ENCODE measurements at regions not wholly inside any gene's neighbourhood (a gene's known extent, or its start where the extent isn't known, plus 50 kb on each side); places are given as distances from the start of the nearest gene placed in this dataset.
A peak's percentile ranks its signal among the peaks of the same experiment; 100 is the strongest.

DNA sequence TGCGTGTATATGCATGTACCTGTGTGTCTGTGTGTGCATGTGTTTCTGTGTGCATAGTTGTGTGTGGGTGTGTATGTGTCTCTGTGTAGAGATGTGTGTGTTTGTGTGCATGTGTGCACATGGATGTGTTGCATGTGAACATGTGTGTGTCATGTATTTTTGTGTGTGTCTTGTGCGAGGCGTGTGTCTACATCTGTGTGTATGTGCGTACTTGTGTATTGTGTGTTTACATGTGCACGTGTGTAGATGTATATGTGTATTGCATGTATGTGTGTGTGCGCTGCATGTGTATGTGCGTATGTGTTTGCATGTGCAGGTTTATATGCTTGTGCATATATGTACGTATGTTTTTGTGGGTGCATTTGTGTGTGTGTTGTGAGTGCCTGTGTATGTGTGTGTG lies 735.2 kb downstream of the GALR1 start:
- no peak for DNase-seq (ENCODE audit: low spot score)

GRCh38 chr18:77985526-77986281 lies 736.1 kb downstream of the GALR1 start:
- DNase-seq (ENCODE audit: low spot score), result no peak

DNA sequence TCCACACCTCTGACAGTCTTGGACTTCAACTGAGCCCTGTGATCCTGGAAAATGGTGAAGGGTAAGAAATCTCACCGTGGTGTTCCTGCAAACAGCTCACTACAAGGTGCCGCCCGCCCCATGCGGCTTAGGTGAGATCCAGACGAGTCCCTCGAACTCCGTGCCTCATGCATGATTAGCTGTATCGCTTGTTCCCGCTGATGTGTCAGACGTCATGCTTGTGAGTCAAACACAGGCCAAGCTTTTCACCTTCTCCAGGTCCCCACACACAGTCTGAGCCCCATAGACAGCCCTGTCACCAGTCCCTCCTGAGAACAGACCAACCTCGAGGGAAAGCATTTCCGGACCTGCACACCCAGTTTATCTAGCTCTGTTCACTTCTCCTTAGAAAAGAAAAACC lies 740.5 kb downstream of the GALR1 start:
- DNase-seq (ENCODE audit: low spot score), result no peak

DNA sequence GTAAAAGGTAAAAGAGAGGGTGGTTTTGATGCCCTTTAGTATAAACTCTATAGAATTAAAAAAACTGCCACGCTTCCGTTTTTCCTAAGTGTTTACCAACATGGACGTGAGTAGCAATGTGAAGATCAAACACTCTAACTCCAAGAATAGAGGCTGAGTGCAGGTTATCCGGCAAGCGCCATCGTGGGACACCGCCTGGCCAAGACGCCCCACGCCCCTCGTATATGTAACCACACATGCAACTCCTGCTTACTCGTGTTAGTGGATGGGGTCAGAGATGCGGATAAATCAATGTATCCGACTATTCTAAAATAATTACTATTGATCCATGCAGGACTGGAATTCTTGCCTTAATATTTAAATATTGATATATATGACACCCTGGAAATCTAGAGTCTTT lies 741.3 kb downstream of the GALR1 start:
- DNase-seq (ENCODE audit: low spot score), result no peak

- no peak for DNase-seq (ENCODE audit: low spot score)
Measured at GRCh38 chr18:77992057-77992456, 742.4 kb downstream of the GALR1 start.

DNA sequence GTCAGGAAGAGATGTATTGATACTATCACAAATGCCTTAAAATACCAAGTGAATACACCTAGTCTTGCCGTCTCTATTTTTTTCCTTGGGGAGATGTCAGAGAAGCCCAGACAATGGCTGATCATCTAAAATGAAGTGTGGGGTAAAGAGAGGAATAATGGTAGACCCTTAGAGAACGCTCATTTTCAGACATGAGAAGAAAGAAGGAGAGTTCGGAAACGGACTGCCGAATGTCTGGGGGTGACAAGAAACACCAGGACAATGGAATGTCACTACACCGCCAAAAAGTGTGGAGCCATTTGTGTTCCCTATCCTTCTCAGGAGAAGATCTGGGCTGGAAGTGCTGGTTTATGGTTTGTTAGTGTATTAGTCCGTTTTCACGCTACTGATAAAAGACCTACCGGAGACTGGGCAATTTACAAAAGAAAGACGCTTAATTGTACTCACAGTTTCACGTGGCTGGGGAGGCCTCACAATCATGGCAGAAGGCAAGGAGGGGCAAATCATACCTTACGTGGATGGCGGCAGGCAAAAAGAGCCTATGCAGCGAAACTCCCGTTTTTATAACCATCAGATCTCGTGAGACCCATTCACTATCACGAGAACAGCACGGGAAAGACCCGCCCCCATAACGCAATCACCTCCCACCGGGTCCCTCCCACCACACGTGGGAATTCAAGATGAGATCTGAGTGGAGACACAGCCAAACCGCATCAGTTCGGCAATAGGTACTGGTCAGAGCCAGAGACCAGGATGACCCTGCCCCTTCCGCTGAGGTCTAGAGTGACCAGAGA lies 743.7 kb downstream of the GALR1 start:
- DNase-seq (ENCODE audit: low spot score), result peak; percentile 83

- DNase-seq (ENCODE audit: low spot score), result no peak
Measured at GRCh38 chr18:77995593-77995992, 745.9 kb downstream of the GALR1 start.

GRCh38 chr18:77996737-77997136 lies 747.1 kb downstream of the GALR1 start:
- DNase-seq (ENCODE audit: low spot score), result no peak

- DNase-seq (ENCODE audit: low spot score), result no peak
Measured at GRCh38 chr18:78001811-78002210, 752.2 kb downstream of the GALR1 start.

GRCh38 chr18:78006006-78006773 lies 756.5 kb downstream of the GALR1 start:
- no peak for DNase-seq (ENCODE audit: low spot score)

DNA sequence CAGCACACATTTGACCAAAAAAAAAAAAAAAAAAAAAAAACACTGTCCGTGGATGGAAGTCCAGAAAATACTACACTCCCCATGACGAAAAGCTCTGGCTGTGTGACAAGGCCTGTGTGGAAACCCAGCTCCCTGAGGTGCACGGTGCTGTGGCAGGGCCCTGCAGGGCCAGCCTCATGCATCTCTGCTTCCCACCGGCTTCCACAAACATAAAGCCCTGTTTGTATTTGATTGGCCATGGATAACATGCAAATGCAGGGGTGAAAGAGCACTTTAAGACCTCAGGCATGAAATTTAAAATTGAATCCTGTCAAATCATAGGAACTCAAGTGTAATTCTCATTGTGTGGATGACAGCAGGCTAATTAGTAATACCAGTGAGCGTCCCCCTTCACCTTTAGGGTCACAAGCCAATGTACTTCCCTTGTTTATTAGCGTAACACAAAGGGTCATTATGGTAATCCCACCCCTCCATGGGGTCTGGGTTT lies 757.2 kb downstream of the GALR1 start:
- DNase-seq (ENCODE audit: low spot score), result no peak

DNA sequence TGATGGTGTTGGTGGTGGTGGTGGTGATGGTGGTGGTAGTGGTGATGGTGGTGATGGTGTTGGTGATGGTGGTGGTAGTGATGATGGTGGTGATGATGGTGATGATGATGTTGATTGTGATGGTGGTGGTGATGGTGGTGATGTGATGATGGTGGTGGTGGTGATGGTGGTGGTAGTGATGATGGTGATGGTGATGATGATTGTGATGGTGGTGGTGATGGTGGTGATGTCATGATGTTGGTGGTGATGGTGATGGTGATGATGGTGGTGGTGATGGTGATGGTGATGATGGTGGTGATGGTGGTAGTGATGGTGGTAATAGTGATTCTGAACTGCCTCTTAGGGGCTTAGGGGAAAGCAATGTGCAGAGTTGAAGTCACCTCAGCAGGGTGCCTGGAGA lies 760.7 kb downstream of the GALR1 start:
- no peak for DNase-seq (ENCODE audit: low spot score)

DNA sequence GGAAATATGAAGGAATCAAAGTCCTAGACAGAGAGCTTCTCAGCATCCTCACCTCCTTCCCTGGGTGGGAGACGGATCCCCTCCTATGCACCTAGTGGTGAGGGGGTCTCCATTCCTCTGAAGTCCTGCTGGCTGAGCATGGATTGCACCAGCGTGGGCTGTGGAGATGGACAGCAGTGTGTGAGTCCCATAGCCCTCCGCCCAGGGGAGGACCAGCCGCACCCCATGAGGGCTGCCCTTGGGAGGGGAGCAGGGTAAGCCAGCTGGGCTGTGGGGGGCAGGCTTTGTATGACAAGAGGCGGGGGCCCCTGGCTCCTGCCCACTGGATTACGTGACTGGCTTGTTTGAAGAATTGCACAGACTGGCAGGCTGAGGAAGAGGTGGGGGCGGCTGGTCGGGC lies 768.2 kb downstream of the GALR1 start:
- no peak for DNase-seq (ENCODE audit: low spot score)

DNA sequence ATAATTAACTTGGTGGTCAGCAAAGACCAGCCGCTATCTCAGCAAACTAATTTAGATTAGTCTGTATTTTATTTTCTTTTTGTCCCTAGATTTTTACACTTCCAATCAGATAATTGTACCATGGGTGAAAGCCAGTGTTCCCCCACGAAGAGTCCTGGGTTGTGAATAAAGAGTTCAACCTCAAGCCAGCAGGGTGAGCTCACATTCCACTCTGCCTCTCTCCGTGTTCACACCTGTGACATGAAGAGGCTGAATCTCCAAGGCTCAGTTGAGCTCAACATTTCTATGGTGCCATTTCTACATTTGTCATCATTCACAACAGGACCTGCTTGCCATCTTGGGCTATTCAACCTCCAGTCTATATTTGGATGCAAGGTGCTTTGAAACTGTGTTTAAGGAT lies 771.5 kb downstream of the GALR1 start:
- no peak for DNase-seq (ENCODE audit: low spot score)

DNA sequence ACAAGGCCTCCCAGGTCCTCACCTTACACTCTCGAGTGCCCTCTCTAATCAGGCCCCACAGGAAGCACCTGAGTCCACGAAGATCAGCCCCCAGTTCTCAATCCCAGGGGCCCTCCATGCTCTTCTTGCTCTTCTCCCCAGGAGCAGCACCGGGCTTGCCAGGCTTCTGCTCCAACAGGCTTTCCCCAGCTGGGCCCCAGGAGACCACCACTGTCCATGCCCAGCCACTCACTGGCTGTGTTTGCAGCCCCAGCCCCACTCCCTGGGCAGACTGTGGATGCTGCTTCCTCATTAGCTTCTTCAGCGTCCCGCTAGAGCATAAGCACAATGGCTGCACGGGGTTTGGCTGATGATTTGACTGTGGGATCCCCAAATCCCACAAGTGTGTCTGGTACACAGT lies 781.9 kb downstream of the GALR1 start:
- no peak for DNase-seq (ENCODE audit: low spot score)

- no peak for DNase-seq (ENCODE audit: low spot score)
Measured at GRCh38 chr18:78031991-78032390, 782.3 kb downstream of the GALR1 start.

DNA sequence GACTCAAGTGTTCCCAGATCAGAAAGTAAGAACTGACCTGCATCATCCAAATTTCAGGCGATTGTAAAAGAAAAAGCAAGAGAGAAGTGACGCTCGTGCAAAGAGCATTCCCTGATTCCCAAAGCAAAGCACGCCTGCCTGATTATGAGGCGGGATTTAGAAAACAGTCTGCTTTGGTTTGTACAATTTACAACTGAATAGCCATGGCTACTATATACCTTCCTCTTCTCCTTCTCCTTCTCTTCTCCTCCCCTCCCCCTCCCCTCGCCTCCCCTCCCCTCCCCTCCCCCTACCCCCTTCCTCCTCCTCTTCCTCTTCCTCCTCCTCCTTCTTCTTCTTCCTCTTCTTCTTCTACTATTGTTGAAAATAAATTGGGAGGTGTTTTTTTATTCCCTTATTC lies 782.9 kb downstream of the GALR1 start:
- DNase-seq (ENCODE audit: low spot score), result no peak

DNA sequence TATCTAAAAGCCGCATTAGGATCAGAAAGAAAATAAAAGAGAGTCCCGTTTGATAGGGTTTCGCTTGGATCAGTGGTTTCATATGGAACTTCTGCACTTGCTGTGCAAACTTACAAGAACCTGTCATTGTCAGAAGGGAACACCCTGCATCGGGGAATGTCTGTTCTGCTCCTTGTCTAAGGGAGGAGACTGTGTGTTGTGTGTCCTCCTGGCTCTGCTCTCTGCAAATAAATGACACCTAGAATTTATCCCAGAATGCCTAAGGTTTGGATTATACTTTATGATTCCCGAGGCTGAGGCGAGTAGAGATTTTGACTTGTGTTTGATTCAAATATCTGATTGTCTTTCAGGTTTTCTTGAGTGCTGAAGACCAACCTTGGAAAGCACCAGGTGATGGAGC lies 785.1 kb downstream of the GALR1 start:
- DNase-seq (ENCODE audit: low spot score), result no peak

DNA sequence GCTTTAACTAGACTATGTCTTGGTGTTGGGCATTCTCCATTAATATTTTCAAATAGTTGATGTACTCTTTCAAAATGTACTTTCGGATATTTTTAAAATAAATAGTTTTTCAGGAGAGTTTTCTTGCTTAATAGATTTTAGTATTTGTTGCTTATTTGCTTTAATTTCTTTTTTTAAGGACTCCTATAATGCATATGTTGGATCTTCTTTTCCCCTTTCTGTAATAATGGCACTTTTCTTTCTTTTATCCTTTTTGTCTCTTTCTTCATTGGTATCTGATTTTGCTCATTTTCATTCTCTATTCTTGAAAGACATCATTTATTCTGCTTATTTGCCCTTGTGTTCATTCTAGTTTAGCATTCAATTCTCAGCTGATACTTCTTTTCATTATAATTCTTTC lies 791.6 kb downstream of the GALR1 start:
- no peak for DNase-seq (ENCODE audit: low spot score)

GRCh38 chr18:78046631-78047030 lies 797.0 kb downstream of the GALR1 start:
- DNase-seq (ENCODE audit: low spot score), result no peak

GRCh38 chr18:78049281-78049680 lies 799.6 kb downstream of the GALR1 start:
- no peak for DNase-seq (ENCODE audit: low spot score)

DNA sequence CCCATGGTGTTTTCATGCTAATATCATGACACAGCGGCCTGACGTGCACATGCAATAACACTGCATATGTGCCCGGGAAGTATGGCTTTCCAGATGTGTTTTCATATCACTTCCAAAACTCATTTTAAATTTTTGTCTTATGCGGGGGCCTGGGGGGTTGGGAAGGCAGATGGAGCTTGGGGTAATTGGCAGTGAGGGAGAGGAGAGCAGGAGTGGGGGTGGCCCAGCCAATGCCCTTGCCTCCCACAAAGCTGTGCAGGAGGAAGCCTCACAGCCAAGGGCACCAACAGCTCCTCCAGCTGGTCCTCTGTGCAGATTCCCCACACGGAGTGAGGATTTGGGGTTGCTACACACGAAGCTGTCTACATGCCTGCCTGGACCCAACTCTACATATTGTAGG lies 805.2 kb downstream of the GALR1 start:
- no peak for DNase-seq (ENCODE audit: low spot score)

DNA sequence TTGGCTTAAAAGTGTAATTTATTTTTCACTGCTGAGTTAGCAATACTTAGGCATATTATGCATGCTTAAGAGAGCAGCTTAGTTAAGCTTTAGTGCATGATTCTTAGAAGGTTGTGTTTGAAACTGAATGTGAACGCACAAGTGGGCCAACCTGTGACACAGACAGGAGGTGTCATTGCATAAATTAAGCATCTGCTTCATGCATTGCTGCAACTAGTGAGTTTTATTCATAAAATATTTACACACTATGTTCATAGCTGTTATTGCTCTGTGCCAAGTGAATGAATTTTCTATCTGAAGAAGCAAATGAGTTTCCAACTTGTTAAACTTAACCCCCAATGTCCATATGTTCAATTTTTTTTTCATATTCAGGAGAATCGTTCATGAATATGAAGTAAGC lies 806.4 kb downstream of the GALR1 start:
- no peak for DNase-seq (ENCODE audit: low spot score)

All from H4 (cell line).